Putamen (tissue), 1 donor: ENCODE measurements at regions not wholly inside any gene's neighbourhood (a gene's known extent, or its start where the extent isn't known, plus 50 kb on each side); places are given as distances from the start of the nearest gene placed in this dataset.
A peak's percentile ranks its signal among the peaks of the same experiment; 100 is the strongest.
"Not testable (repeated sequence)": the region's sequence is repeated elsewhere in the genome, so short reads cannot be mapped to it uniquely, and the experiment has no call there.

ENCODE experiments used
- DNase-seq: peaks from one replicate; pipeline ENCODE4 v3.0.0-alpha.2; 2016; ENCODE audit warnings: low spot score

DNA sequence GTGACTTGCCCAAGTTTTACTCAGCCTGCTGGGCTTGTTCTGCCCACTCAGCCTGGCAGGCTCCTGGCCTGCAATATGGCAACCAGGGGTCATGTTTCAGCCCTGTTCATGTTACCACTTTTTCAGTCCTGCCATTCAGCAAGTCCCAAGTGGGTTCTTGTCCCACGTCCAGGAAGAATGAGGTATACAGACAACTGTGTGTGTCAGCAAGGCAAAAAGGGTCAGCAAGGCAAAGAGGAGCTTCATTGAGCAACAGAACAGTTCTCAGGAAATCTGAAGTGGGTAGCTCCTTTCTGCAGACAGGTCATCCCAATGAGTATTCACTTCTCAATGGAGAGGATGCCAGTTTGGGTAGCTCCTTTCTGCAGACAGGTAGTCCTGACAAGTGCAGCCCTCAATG is 1233.3 kb upstream of the B3GALT2 start:
- no peak for DNase-seq

DNA sequence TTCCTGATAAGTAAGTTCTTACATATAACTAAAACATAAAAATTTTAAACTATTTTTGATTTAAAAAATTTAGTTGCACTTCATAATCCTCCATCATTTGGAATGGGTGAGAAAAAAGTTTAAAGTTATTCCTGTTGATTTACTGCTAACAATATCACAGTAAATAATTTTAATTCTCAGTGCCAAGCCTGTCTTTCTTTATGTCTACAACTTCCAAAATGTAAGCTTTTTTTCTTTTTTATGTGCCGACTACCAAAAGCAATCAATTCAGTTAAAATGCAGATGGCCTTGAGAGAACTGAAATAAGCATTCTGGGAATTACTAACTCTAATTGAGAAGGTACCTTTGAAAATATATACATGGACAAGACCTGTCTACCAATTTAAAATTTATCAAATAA is 1224.3 kb upstream of the B3GALT2 start:
- no peak for DNase-seq

DNA sequence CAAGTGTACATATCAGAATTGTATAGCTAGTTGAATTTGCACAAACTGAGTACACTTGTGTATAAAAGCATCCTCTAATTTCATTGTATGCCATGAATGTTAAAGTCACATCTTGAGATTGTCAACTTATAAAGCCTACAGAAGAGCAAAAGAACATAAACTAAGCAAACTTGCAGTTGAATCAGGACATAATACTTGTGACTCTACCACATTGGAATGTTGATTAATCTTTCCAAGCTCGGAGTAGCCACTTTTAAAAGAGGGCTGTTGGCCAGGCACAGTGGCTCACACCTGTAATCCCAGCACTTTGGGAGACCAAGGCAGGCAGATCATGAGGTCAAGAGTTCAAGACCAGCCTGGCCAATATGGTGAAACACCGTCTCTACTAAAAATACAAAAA is 1220.8 kb upstream of the B3GALT2 start:
- DNase-seq: not testable (repeated sequence)

DNA sequence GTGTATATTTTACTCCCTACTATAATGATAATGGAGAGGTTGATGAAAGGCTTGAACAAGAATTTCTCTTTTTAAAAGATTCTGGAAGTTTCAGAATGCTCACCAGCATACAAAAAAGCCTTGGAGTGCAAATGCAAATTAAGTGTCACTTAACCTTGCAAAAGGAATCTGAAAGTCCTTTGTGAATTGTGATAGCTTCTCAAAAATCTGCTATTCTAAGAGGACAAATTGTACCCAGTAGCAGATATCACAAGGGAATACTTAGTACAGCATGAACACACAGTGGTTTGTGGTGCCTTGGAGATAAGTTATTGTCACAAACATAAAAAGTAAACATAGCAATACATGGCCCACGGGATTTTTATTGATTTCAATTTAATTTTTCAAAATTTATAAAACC is 1208.3 kb upstream of the B3GALT2 start:
- DNase-seq: peak; percentile 13

DNA sequence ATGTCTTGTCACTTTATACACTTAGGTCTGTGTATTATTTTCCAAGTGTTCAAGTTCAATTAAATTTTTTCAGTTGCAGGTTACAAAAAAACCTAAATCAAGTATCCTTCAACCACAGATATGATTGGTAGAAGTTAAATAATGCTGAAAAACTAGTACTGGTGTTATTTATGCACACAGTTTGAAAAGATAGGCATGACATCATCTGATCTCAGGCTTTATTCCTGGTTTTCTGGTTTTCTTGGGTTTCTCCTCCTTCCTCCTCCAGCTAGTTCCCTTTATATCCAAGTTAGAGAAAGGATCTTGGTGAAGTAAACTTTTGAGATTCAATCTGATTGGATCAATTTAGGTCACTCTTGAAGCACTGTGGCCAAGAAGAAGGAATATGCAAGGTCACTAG is 1201.1 kb upstream of the B3GALT2 start:
- no peak for DNase-seq

DNA sequence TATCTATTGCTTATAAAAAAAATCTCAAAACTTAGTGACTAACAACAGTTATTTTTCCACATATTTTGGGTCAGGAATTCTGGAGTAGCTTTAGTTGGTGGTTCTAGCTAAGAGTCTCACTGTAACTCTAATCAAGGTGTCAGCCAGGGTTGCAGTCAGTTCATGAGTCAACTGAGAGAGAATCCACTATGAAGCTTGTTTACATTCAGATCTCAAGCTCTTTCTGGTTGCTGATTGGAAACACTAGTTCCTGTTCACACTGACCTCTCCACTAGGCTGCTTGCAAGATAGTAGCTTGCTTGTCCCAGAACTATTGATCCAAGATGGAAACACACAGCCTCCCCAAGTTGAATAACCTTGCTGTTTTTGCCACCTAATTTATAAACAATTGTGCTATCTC is 1192.1 kb upstream of the B3GALT2 start:
- DNase-seq: no peak

DNA sequence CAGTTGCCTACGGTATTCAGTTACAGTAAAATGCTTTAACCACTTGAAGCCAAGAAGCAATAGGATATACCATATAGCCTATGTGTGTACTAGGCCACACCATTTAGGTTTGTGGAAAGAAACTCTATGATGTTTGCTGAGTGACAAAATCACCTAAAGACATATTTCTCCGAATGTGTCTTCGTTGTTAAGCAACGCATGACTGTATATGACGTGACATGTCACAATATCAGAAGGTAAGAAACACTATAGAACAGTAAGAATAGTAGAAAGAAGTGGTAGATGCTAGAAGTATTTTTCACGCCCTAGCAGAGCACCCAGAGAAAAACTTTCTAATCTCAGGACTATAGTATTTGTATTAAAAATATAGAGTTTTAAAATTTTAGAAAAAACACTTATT is 1188.2 kb upstream of the B3GALT2 start:
- DNase-seq: no peak

DNA sequence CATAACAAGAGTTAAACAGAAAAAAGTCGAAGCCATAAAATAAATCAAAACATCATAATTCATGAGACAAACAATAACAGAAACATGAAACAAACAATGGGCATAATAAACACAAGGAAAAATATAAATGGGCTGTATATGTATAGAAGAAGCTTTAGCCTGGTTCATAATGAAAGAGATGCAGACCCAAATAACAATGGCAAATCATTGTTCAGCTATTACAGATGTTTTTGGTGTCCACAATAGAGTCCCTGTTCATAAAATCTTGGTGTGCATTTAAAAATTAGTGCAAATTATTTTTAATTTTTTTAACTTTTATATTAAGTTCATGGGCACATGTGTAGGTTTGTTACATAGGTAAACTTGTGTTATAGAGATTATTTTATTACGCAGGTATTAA is 1185.9 kb upstream of the B3GALT2 start:
- DNase-seq: peak; percentile 15

DNA sequence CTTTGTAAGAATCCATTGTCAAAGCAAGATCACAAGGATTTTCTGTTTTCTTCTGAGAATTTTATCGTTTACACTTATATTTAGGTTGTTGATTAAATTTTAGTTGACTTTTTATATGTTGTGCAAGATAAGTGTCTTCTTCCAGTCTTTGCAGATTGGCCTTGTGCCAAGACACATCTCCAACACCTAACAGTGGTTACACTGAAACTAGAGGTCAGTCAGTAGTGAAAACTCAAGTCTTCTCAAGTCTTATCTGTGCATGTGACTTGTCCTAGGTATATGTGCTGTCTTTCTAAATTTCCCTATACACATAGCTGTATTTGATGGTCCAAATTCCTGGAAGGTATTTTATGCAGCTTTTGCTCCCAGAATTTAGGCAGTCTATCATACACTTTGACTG is 1183.2 kb upstream of the B3GALT2 start:
- no peak for DNase-seq

DNA sequence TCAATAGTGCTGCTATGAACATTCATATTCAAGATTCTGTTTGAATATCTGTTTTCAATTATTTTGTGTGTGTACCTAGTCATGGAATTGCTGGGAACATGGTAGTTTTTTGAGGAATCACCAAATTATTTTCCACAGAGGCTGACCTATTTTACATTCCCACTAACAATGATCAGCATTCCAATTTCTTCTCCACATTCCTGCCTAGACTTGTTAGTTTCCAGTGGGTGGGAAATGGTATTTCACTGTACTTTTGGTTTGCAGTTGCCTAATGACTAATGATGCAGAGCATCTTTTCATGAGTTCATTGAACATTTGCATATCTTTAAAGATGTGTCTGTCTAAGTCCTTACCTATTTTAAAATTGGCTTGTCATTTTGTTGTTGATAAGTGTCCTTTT is 1182.6 kb upstream of the B3GALT2 start:
- DNase-seq: no peak

DNA sequence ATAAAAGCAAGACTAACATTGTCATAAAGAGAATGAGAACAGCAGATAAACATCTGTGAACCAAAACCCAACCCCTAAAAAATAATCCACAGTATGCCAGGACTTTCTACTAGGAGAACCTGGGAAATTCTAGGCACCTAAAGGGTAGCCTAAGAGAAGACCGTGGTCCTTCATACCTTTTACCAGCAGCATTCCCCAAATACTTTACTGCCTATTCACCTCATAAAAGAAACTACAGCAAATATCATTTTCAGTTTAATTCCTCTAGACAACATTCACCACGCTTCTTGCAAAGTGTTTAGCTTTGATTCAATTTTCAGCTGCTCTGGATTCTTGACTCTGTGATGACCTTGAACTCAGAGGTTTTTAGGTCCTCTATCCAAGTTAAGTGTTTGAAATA is 1180.7 kb upstream of the B3GALT2 start:
- no peak for DNase-seq

DNA sequence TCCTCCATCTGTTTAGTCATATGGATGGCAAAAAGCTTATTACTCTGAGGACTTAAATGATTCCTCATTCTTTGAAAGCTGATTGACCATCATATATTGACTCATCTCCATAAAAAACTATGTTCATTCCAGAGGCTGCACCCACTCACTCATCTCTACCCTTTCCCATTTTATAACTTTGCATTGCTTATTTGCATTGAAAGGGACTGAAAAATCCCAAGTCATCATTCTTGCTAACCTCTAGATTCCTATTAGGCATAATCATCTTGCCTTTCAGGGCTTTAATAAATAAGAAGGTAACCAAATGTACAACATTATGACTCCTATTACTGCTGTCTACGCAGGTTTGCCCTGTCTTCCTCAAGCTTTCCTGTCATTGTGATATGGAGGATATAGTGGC is 1180.3 kb upstream of the B3GALT2 start:
- DNase-seq: no peak

DNA sequence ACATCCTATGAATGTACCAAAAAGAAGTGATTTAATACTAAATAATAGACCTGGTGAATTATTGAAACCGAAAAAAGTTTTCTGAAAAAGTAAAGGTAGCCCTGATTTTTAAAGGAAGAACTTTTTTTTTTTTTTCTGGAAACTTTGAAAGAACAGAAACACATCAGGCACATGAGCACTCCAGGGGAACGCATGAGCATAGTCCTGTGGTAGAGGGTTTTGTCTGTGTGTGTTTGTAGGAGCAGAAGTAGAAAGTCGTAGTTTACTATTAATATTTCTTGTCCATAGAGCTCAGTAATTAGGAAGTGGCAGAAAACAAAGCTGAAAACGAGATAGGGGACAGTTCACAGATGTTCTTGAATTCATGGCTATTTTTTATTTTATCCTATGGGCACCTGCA is 1175.9 kb upstream of the B3GALT2 start:
- no peak for DNase-seq

DNA sequence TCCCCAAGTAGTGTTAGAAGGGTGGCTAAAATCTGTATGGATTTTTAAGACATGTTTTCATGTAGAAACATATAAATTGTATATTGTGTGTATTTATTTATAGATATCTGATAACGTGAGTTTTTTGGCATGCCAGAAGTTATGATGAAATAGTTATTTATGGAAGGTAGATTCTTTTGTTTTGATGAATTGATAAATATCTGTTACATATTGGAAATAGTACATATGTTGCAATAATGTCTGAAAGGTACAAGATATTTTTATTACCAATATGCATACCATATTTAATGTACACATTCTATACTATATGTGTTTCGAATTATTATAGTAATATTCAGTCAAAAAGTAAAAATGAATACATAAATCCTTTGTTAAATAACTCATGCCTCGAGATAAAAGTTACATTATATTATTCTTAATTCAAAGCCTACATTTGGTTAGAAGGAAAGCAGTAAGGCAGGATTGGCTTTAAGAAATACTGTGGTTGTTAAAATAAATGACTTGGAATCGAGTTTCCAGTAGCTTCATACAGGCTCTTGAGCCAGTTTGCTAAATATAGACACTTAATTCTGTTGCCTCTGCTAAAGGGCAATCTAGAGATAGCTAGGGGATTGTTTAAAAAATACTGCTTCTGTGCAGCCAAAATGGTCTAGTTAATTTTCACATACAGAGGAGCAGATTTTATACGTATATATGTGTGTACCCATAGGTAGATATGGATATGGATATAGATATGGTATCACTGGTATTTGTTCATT is 1175.1 kb upstream of the B3GALT2 start:
- no peak for DNase-seq

DNA sequence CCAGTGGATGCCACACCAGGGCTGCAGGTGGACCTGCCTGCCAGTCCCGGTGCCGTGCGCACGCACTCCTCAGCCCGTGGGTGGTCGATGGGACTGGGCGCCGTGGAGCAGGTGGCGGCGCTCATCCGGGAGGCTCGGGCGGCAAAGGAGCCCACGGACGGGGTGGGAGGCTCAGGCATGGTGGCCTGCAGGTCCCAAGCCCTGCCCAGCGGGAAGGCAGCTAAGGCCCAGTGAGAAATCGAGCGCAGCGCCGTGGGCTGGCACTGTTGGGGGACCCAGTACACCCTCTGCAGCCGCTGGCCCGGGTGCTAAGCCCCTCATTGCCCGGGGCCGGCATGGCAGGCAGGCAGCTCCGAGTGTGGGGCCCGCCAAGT is 1171.8 kb upstream of the B3GALT2 start:
- no peak for DNase-seq

DNA sequence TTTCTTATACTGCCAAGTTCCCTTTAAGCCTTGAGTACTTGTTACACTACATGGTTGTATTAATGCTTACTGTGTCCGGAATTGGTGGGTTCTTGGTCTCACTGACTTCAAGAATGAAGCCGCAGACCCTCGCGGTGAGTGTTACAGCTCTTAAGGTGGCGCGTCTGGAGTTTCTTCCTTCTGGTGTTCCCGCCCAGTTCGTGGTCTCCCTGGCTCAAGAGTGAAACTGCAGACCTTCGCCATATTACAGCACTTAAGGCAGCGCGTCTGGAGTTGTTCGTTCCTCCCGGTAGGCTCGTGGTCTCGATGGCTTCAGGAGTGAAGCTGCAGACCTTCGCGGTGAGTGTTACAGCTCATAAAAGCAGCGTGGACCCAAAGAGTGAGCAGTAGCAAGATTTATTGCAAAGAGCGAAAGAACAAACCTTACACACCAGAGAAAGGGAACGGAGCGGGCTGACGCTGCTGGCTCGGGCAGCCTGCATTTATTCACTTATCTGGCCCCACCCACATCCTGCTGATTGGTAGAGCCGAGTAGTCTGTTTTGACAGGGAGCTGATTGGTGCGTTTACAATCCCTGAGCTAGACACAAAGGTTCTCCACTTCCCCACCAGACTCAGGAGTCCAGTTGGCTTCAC is 1171.3 kb upstream of the B3GALT2 start:
- DNase-seq: not testable (repeated sequence)

DNA sequence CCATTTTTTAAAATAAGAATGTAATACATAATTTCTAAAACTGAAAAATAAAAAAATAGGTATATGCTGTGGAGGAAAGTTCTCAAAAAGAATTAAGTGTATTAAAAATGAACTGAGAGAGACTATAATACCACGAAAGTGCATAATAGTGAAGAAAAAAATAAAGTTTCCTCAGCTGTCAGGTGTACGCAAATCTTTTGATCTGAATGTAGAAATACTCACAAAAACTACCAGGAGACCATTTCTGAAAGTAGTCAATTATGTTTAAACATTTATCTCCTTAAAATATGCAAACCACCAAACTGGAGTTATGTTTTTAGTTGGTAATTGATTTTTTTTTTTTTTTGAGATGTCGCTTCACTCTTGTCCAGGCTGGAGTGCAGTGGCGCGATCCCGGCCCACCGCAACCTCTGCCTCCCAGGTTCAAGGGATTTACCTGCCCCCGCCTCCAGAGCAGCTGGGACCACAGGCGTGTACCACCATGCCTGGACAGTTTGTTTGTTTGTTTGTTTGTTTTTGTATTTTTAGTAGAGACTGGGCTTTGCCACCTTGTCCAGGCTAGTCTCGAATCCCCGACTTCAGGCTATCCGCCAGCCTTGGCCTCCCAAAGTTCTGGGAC is 1169.2 kb upstream of the B3GALT2 start:
- DNase-seq: no peak

DNA sequence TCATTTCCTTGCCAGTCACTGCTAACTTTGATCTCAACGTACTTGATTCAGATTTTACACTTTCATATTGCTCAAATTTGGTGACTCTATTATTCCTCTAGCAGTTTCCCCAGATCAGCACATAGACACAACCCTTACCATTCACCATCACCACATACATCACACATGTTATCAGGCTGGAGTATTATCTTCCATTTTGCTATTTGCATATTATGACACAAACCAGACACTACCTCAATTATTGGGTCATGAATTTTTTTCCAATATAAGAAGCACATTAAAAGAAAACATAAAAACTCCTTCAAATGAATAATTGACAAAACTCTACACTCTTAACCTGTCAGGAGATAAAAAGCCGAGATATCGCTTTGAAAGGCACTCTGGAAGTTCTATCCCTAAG is 1166.7 kb upstream of the B3GALT2 start:
- no peak for DNase-seq

DNA sequence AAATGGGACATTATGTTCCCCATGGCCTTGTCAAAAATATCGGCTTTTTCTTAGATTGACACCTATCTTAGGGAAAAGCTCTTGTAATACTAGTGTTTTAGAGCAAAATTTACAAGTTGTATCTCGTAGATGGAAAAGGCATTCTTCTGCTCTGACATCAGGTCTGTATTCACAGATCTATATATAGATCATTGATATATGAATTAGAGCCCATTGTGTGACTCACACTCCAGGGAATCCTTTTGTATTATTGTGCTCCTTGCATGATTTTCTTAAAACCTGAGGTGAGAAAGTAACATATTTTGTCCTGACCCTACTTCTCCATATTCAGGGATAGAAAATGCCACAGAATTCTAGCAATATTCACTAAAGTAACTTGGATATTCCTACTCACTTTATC is 1160.8 kb upstream of the B3GALT2 start:
- no peak for DNase-seq

DNA sequence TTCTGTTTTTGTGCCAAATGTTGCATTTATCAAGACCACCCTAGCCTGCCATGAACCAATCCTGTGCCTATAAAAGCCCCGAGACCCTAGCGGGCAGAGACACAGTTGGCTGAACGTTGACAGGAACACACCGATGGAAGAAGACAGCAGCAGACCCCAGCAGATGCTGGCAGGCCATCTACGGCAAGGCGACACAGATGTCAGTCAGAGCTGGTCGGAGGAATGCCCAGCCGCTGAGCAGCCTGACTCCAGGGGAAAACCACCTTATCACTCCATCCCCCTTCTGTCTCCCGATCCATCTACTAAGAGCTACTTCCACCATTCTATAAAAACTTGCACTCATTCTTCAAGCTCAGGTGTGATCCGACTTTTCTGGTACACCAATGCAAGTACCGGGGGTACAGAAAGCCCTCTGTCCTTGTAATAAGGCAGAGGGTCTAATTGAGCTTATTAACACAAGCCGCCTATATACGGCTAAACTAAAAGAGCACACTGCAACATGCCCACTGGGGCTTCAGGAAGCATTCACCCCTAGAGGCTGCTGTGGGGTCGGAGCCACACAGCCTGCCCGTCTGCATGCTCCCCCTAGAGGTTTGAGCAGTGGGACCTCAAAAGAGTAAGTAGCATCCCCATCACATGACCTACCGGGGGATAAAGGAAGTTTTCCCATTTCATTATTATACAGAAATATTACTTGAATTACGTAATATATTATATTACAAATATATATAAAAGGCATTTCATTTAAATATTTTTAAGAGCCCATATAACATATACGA is 1156.3 kb upstream of the B3GALT2 start:
- DNase-seq: no peak

DNA sequence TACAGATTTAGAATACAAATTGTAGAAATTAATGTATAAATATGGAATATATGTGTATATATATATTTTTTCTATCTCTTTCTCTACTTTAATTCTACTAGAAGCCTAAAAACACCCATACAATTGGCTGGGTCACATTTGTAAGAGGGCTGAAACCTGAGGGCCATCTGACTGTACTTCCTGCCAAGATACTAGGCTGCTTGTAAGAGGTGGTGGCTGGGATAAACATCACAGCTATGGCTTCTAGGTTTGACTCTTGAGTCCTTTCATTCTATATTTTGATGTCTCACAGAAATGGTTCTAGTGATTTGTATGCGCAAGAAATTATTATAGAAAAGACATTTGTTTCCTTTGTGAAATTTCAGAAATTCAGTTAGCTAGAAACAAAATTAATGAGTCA is 1155.2 kb upstream of the B3GALT2 start:
- DNase-seq: no peak

DNA sequence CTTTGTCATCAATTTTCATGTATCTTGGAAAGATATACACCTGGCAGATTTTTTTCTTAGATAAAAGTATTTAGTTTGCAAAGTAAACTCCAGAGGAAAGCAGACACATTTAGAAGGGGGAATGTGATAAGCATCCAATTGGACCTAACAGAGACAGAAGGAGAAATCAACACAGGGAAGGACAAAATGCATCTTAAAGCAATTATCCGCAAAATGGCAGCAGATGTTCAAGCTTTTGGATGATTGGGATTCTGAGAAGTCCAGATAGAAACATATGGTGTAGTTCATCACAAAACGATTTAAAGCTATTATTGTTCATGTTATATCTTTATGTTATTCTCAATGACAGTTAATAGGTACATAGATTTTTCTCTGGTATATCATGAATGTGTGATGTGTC is 1153.1 kb upstream of the B3GALT2 start:
- DNase-seq: no peak
